GM12892 (cell line): ENCODE measurements at regions not wholly inside any gene's neighbourhood (a gene's known extent, or its start where the extent isn't known, plus 50 kb on each side); places are given as distances from the start of the nearest gene placed in this dataset.

Source experiments
- POLR2A ChIP-seq: IDR thresholded peaks from 2 replicates; pipeline ENCODE4 v1.6.1; 2011; ENCODE audit warnings: low read depth, low read length, control low read depth
- POLR2AphosphoS5 ChIP-seq: IDR thresholded peaks from 2 replicates; pipeline ENCODE4 v1.6.1; 2011; ENCODE audit warnings: low read depth, low read length, control low read depth

DNA sequence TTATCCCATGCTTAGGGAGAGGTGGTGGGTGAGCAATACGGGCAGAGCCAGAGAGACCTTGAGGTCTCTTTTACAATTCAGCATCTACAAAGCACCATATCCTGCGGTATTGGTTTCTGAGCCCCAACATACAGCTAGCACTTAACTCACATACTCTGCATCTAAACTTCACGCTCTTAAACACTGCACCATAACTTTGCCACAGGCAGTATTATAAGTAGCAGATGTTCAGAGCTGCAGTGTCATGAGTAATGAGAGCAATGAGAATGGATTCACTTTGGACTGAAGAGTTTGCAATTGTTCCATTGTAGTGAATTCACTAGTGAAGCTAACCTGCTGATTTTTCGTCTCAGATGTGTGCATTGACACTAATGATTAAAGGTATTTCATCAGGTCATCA lies 93.8 kb downstream of the HS3ST1 start:
- TF ChIP-seq POLR2AphosphoS5 = no peak
- TF ChIP-seq POLR2A = no peak
